ENCODE measurements at regions not wholly inside any gene's neighbourhood (a gene's known extent, or its start where the extent isn't known, plus 50 kb on each side); places are given as distances from the start of the nearest gene placed in this dataset.

GRCh38 chr1:5492846-5493245 is 499.4 kb downstream of the NPHP4 start:
- H2AFZ ChIP-seq: no peak overlapping the region
- H3K4me1 ChIP-seq: no peaks in the 10 kb centered on the region
- no peak overlapping the region for H3K27ac ChIP-seq
- no peak overlapping the region for H3K4me2 ChIP-seq (ENCODE audit: low read length)
- H3K79me2 ChIP-seq: no peaks in the 10 kb centered on the region
- no peaks in the 10 kb centered on the region for H3K9me3 ChIP-seq (ENCODE audit: control insufficient read depth, low read length)
- no peaks in the 10 kb centered on the region for H3K36me3 ChIP-seq (ENCODE audit: control insufficient read depth, insufficient read depth, low read length)
- H3K4me3 ChIP-seq (ENCODE audit: low read depth, low read length): no peak overlapping the region
- no peak for TF ChIP-seq CTCF (IDR thresholded peaks at IDR 0.05)
- no peaks in the 10 kb centered on the region for H3K27me3 ChIP-seq (ENCODE audit: control insufficient read depth, insufficient read depth, low read length)
- no peak overlapping the region for H3K9ac ChIP-seq

GRCh38 chr1:5491207-5491904 is 500.9 kb downstream of the NPHP4 start:
- no peak overlapping the region for H3K4me2 ChIP-seq (ENCODE audit: low read length)
- peaks cover 2% of the 10 kb centered on the region for H3K27me3 ChIP-seq (ENCODE audit: control insufficient read depth, insufficient read depth, low read length)
- H3K27ac ChIP-seq: no peak overlapping the region
- H2AFZ ChIP-seq: no peak overlapping the region
- no peak for TF ChIP-seq CTCF (IDR thresholded peaks at IDR 0.05)
- no peaks in the 10 kb centered on the region for H3K36me3 ChIP-seq (ENCODE audit: control insufficient read depth, insufficient read depth, low read length)
- H3K9me3 ChIP-seq (ENCODE audit: control insufficient read depth, low read length): no peaks in the 10 kb centered on the region
- H3K79me2 ChIP-seq: no peaks in the 10 kb centered on the region
- no peak overlapping the region for H3K4me3 ChIP-seq (ENCODE audit: low read depth, low read length)
- H3K9ac ChIP-seq: no peak overlapping the region
- H3K4me1 ChIP-seq: no peaks in the 10 kb centered on the region

- no peak for TF ChIP-seq CTCF (IDR thresholded peaks at IDR 0.05)
- Histone ChIP-seq H3K4me1 (no peaks in the 10 kb centered on the region), H3K9me3 (ENCODE audit: control insufficient read depth, low read length) (no peaks in the 10 kb centered on the region), H2AFZ (no peak overlapping the region), H3K4me3 (ENCODE audit: low read depth, low read length) (no peak overlapping the region), H3K4me2 (ENCODE audit: low read length) (no peak overlapping the region), H3K79me2 (no peaks in the 10 kb centered on the region), H3K36me3 (ENCODE audit: control insufficient read depth, insufficient read depth, low read length) (no peaks in the 10 kb centered on the region), H3K9ac (no peak overlapping the region), H3K27ac (no peak overlapping the region), H3K27me3 (ENCODE audit: control insufficient read depth, insufficient read depth, low read length) (peaks cover 2% of the 10 kb centered on the region)
Measured at GRCh38 chr1:5490635-5491034, 501.6 kb downstream of the NPHP4 start.

GRCh38 chr1:5488448-5488847 is 503.8 kb downstream of the NPHP4 start:
- H3K4me1 ChIP-seq: no peaks in the 10 kb centered on the region
- TF ChIP-seq CTCF (IDR thresholded peaks at IDR 0.05): no peak

More at GRCh38 chr1:5488448-5488847, 503.8 kb downstream of the NPHP4 start:
- H3K36me3 ChIP-seq (ENCODE audit: control insufficient read depth, insufficient read depth, low read length): no peaks in the 10 kb centered on the region
- peaks cover 2% of the 10 kb centered on the region for H3K27me3 ChIP-seq (ENCODE audit: control insufficient read depth, insufficient read depth, low read length)
- no peak overlapping the region for H3K27ac ChIP-seq
- H3K9ac ChIP-seq: no peak overlapping the region
- H3K9me3 ChIP-seq (ENCODE audit: control insufficient read depth, low read length): no peaks in the 10 kb centered on the region
- no peak overlapping the region for H3K4me2 ChIP-seq (ENCODE audit: low read length)
- no peak overlapping the region for H2AFZ ChIP-seq
- H3K4me3 ChIP-seq (ENCODE audit: low read depth, low read length): no peak overlapping the region
- H3K79me2 ChIP-seq: no peaks in the 10 kb centered on the region
